DMS114 treated with DMSO at 0.1 percent for 48 hours (cell line): ENCODE measurements at regions not wholly inside any gene's neighbourhood (a gene's known extent, or its start where the extent isn't known, plus 50 kb on each side); places are given as distances from the start of the nearest gene placed in this dataset.

Source experiments
- DNase-seq: peaks from one replicate; lab custom pipeline; 2025; ENCODE audit not compliant: unreplicated experiment; lab: John Stamatoyannopoulos, UW

GRCh38 chr2:160910681-160911080 is 249.5 kb upstream of the TANK start:
- DNase-seq: no peak

DNA sequence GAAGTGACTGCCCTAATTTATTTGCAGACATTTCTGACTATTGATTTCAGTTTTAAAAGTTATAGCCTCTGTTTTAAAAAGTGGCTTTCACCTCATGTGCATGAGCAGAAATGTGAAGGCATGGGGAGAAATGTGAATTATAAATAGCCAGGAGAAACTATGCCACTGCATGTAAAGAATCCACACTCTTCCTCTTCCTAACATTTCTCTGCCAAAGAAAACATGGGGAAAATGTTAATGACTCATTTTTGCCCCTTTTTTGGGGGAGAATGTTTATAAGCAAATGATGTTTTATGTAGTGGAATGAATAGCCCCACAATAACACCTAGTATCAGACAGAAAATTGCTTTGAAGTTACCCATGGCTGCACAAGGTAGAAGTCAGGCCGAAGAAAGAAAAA is 249.0 kb upstream of the TANK start:
- DNase-seq: no peak

DNA sequence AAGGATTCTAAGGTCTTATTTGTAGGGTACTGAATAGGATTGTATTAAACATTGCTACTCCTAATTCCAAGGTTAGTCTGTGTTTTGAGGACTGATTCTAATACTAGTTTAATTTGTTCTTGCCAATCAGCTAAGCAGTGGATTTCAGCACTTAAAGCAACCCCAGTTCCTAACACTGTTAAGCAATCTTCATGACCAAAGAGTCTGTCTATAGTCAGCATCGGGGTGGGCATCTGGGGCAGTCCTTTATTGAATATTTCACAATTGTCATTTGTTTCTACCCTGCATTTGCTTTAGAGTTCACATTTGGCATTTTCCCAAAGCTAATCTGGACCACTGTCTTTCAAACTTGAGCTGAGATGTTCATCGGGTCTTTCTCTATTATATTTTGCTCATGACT is 248.0 kb upstream of the TANK start:
- DNase-seq: no peak

- DNase-seq: no peak
Observed at GRCh38 chr2:160913323-160913722, 246.9 kb upstream of the TANK start.

GRCh38 chr2:160914217-160914616 is 246.0 kb upstream of the TANK start:
- no peak for DNase-seq

DNA sequence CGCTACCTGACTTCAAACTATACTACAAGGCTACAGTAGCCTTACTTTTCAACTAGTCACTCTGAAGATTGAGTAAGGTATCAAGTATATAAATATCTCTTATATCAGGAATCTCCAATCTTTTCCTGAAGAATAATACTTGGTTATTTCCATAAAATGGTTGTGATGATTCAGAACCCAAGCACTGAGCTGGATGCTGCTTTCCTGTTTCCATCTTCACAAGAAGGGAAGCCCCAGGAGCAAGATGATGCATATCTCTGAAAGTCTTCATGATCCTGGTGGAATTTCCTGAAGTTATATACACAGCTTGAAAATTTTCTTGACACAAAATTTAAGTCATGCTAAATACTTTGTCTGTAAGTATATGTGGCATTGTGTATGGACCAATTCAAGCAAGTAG is 243.9 kb upstream of the TANK start:
- DNase-seq: no peak

DNA sequence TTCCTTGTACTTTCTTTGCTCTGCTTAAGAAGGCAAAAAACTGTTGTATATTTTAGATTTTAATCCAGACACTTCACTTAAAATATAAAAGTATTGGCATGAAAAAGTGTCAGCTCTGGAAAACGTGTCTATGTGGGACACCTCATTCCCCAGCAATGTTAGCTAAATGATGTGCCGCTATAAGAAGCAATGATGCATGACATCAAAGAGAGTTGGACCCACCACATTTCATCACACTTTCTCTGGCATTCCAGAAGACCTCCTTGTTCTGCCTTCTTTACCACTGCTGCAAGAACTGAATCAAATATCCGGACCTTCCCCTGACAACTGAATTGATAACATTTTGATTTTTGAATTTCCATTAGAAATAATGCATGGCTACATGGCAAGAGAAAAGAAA is 242.4 kb upstream of the TANK start:
- no peak for DNase-seq

DNA sequence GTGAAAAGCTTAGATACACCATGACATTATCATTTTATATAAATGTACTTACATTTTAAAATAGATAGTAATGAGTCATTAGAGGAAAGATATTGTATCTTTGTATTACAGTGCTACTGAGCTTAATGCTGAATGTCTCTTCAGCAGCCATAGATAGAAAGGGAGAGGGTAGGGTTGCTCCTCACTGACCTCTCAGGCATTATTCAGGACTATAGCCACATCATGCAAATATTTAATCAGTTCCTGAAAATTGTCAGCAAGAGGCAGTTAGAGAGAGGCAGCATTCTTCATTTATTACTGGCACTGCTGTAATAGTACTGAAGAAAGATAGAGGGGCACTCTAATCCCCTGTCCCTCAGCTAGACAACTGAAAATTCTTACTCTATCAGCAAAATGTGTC is 242.0 kb upstream of the TANK start:
- DNase-seq: no peak

- no peak for DNase-seq
Observed at GRCh38 chr2:160918906-160919503, 241.2 kb upstream of the TANK start.

DNA sequence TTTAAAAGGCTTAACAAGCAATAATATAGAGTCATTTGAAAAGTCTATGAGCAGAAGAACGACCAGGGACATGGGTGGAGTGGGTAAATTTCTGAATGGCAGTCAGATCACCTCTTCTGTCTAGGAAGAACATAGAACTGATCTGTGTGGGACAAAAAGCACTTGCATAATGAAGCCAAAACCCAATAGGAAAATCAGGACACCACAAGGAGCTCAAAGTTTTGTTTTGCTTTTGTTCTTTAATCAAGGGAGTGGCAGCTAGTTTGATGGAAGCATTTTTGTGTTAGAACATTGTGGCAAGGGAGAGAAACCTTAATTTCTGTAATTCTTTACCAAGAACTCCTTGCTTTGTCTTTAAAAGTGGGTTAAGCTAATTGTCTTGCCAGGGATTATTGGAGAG is 240.2 kb upstream of the TANK start:
- no peak for DNase-seq

DNA sequence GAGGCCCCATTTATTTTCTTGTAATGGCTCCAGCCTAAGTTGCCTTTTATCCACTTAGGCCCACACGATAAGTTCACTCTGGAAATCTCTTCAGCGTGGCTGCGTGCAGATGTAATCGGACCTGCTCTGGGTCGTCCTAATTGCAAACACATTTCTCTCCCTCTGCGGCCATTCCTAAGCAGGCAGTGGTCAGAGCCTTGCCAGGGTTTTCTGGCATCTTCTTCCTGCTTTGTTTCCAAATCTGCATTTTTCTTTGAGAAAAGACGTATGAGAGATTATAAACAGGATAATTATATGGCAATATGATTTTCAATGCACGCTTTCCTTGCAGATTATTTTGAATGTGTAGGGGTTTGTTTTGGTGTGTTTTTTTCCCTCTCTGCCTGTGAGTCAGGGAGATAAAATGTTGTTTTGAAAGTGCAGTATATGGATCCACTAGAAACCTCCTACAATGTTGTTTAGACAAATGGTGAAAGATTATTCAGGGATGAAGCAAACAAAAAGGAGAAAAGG is 239.4 kb upstream of the TANK start:
- no peak for DNase-seq

- no peak for DNase-seq
Observed at GRCh38 chr2:160921386-160921964, 238.8 kb upstream of the TANK start.

DNA sequence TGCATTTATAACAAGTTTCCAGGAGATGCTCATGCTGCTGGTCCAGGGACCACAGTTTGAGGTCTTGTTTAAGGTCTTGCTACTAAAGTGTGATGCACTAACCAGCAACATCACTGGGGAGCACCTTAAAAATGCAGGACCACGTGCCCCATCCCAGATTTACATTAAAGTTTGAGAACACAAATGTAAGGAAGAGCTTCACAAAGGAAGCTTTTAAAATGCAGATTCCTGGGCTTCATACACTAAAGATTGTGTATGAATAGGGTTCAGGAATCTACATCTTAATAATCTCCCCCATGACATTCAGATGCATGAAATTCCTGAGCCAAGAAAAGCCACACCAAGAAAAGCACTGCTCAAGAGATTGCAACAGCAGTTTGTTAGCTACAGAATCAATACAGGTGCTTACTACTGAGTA is 235.3 kb upstream of the TANK start:
- no peak for DNase-seq

- DNase-seq: no peak
Observed at GRCh38 chr2:160925956-160926355, 234.3 kb upstream of the TANK start.

- no peak for DNase-seq
Observed at GRCh38 chr2:160927324-160927723, 232.9 kb upstream of the TANK start.

- no peak for DNase-seq
Observed at GRCh38 chr2:160928854-160929301, 231.3 kb upstream of the TANK start.

- DNase-seq: no peak
Observed at GRCh38 chr2:160931531-160931930, 228.7 kb upstream of the TANK start.

DNA sequence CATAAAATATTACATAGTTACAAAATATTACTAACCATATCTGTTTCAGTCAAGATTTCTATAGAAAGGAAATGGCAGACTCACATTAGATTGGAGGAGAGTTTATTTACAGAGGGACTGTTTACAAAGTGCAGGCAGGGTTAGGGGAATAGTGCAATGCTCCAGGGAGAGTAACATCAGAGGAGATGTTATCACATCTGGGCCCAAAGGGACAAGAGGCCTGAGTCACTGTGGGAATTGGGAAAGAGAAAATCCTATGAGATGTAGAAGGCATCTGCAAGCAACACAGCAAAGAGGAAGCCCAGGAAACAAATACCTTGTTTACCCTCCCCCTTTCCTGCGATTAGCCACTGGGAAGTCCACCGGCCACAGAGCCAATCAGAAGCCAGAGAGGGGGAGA is 227.3 kb upstream of the TANK start:
- DNase-seq: no peak

DNA sequence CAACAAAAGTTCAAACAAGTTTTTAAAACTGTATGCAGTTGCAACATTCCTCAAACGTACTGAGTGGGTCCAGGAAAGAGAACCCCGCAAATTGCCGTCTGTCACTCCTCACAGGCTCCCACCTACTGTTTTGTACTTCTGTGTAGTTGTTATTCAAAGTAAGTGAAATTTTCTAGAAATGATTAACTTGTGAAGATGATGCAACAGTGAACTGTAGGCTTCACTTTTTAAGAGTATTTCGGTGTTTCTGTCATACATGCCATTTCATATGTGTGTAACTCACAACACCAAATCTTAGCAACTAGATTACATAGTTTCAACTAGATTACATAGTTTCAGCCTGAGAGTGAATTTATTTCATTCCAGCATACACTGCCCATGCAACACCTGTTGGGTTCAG is 226.0 kb upstream of the TANK start:
- DNase-seq: no peak

GRCh38 chr2:160934991-160935390 is 225.2 kb upstream of the TANK start:
- no peak for DNase-seq

DNA sequence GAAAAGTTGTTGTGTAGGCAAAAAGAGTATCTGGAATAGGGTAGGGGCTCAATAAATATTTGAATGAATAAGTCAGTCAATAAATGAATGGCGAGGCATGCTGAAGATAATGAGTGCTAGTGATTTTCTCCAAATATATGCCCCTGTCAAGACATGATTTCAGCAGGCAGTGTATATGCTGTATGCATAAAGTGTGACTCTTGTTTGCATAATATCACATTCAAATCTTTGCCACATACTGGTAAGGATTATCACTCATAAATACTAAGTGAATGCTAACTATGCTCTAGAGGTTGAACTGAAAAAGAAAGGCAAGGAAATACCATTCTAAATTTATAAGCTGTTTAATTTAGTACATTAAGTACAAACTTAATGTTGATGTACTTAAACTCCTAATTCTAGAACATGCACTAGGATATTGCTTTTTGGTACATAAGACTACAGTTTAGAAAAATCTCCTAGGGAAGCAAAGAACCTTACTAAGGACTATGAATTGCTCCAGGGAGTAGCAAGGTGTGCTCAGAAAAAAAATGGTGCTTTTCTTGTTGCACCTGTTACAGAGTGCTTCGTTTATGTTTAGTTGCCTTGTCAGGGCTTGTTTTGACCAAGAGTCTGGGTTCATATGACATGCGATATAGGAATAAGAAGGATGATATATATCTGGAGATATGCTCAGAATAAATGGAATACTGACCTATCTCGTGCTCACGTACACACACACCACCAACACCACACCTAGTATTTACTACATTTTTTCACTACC is 224.0 kb upstream of the TANK start:
- DNase-seq: no peak

- DNase-seq: no peak
Observed at GRCh38 chr2:160940271-160940670, 220.0 kb upstream of the TANK start.
